ENCODE measurements at regions not wholly inside any gene's neighbourhood (a gene's known extent, or its start where the extent isn't known, plus 50 kb on each side); places are given as distances from the start of the nearest gene placed in this dataset.
A peak's percentile ranks its signal among the peaks of the same experiment; 100 is the strongest.

DNA sequence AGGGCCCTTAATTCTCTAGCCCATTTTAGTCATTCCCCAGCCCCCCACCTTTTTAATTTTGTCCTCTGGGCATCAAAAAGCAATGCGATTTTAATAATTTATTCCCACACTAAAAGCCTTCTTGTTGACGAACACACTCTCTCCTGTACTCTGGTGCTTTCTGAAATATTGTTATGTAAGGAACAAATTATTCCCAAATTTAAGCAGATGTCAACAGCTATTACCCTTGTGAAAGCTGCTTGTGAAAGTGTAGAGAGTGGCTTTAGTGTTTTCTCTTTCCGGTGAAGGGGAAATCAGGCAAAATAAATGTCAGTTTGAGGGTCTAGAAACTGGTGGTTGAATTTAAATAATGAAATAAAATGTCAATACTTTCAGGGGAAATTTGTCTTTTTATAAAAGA, 221.2 kb upstream of the CNKSR2 start:
- no peak for DNase-seq
- TF ChIP-seq, protein P1, sequence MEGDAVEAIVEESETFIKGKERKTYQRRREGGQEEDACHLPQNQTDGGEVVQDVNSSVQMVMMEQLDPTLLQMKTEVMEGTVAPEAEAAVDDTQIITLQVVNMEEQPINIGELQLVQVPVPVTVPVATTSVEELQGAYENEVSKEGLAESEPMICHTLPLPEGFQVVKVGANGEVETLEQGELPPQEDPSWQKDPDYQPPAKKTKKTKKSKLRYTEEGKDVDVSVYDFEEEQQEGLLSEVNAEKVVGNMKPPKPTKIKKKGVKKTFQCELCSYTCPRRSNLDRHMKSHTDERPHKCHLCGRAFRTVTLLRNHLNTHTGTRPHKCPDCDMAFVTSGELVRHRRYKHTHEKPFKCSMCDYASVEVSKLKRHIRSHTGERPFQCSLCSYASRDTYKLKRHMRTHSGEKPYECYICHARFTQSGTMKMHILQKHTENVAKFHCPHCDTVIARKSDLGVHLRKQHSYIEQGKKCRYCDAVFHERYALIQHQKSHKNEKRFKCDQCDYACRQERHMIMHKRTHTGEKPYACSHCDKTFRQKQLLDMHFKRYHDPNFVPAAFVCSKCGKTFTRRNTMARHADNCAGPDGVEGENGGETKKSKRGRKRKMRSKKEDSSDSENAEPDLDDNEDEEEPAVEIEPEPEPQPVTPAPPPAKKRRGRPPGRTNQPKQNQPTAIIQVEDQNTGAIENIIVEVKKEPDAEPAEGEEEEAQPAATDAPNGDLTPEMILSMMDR (IDR thresholded peaks at IDR 0.05), result no peak
- Mint-ChIP-seq H3K27me3 (ENCODE audit: low read depth, poor library complexity) (no peaks in the 10 kb centered on the region), H3K9me3 (no peaks in the 10 kb centered on the region), H3K27ac (no peak overlapping the region), H3K4me1 (peaks cover 14% of the 10 kb centered on the region), H3K36me3 (ENCODE audit: low read depth) (no peaks in the 10 kb centered on the region), H3K4me3 (no peak overlapping the region)

GRCh38 chrX:21153503-21153902, 220.7 kb upstream of the CNKSR2 start:
- Mint-ChIP-seq H3K9me3 (no peaks in the 10 kb centered on the region), H3K4me1 (peaks cover 14% of the 10 kb centered on the region), H3K27me3 (ENCODE audit: low read depth, poor library complexity) (no peaks in the 10 kb centered on the region), H3K36me3 (ENCODE audit: low read depth) (no peaks in the 10 kb centered on the region), H3K4me3 (no peak overlapping the region), H3K27ac (peak overlapping the region; percentile 60)
- DNase-seq, result no peak
- TF ChIP-seq, protein P1 (IDR thresholded peaks at IDR 0.05), result no peak

GRCh38 chrX:21155916-21156315, 218.3 kb upstream of the CNKSR2 start:
- Mint-ChIP-seq H3K4me3 (no peak overlapping the region), H3K4me1 (peaks cover 14% of the 10 kb centered on the region), H3K27me3 (ENCODE audit: low read depth, poor library complexity) (no peaks in the 10 kb centered on the region), H3K27ac (peak overlapping the region; percentile 12), H3K9me3 (no peaks in the 10 kb centered on the region), H3K36me3 (ENCODE audit: low read depth) (no peaks in the 10 kb centered on the region)
- no peak for DNase-seq
- TF ChIP-seq, protein P1 (IDR thresholded peaks at IDR 0.05), result no peak

GRCh38 chrX:21156632-21157031, 217.6 kb upstream of the CNKSR2 start:
- TF ChIP-seq, protein P1 (IDR thresholded peaks at IDR 0.05), result no peak
- DNase-seq, result no peak
- peaks cover 14% of the 10 kb centered on the region for H3K4me1 Mint-ChIP-seq
- H3K27me3 Mint-ChIP-seq (ENCODE audit: low read depth, poor library complexity), result no peaks in the 10 kb centered on the region
- H3K27ac Mint-ChIP-seq, result no peak overlapping the region
- no peaks in the 10 kb centered on the region for H3K9me3 Mint-ChIP-seq
- no peaks in the 10 kb centered on the region for H3K36me3 Mint-ChIP-seq (ENCODE audit: low read depth)
- H3K4me3 Mint-ChIP-seq, result no peak overlapping the region

DNA sequence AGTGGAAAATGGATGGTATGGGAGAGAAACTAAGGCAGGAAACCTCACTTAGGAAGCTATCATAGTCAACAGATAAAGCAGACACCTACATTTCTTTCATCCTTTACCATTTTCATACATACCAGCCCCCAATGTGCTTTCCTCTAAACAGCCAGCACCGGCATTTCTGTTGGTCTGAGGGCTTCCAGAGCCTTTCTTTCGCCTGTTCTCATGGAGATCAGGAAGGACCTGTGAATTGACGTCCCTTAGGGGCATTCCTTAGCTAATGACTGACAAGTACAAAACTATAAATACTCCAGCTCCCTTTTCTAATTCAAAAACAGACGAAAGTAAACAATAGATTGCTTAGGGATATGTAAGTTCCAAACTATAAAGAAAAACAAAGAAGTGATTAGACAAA, 215.5 kb upstream of the CNKSR2 start:
- TF ChIP-seq, protein P1 (IDR thresholded peaks at IDR 0.05), result no peak
- no peak overlapping the region for H3K4me3 Mint-ChIP-seq
- peaks cover 5% of the 10 kb centered on the region for H3K4me1 Mint-ChIP-seq
- no peak overlapping the region for H3K27ac Mint-ChIP-seq
- no peaks in the 10 kb centered on the region for H3K36me3 Mint-ChIP-seq (ENCODE audit: low read depth)
- no peaks in the 10 kb centered on the region for H3K9me3 Mint-ChIP-seq
- no peaks in the 10 kb centered on the region for H3K27me3 Mint-ChIP-seq (ENCODE audit: low read depth, poor library complexity)
- no peak for DNase-seq

DNA sequence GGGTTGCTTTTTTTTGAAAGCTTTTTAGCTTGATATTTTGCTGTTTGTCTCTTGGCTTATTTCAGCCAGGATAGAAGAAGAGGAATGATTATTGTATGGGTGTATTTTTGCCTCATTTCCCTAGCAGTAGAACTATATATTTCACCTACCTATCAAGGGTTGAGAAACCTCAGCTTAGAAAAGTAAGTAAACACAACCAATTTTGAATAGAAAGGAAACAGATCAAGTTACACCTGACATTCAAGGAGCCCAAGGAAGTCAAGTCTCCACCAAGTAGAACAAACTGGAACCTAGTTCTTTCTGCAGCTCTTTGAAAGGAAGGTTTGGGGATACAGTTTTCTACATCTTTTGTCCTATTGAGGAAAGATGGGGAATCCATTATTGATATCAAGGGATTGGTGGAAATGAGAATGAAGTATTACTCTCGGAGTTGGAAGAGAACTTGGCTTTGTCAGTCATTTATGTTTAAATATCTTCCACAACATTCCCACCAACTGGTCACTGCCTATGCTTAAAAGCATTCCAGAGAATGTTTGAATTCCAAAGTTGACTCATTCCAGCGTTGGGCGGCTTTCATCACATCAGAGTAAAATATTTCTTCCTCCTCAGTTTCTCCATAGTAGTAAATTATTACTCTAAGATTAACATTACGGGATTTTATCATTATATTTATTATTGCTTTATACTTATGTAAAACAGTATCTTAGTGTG, 207.8 kb upstream of the CNKSR2 start:
- Mint-ChIP-seq H3K4me3 (no peak overlapping the region), H3K4me1 (peaks cover 7% of the 10 kb centered on the region), H3K9me3 (no peaks in the 10 kb centered on the region), H3K27ac (peak overlapping the region; percentile 41), H3K36me3 (ENCODE audit: low read depth) (no peaks in the 10 kb centered on the region), H3K27me3 (ENCODE audit: low read depth, poor library complexity) (no peaks in the 10 kb centered on the region)
- TF ChIP-seq, protein P1 (IDR thresholded peaks at IDR 0.05), result no peak
- DNase-seq, result no peak

Measured in nephron progenitor cell (in vitro differentiated cells).